HepG2 (cell line): ENCODE measurements at regions not wholly inside any gene's neighbourhood (a gene's known extent, or its start where the extent isn't known, plus 50 kb on each side); places are given as distances from the start of the nearest gene placed in this dataset.

ENCODE experiments used
- ATAC-seq: fragments of 200-7000 bp; cut with Tn5 transposase; 3 replicates; pipeline ENCODE4 v1.9.1; 2020; ENCODE audit warnings: mild to moderate bottlenecking, moderate library complexity
- BruUV-seq: library from RNA; stranded (reverse); fragments of 400-500 nt; replicated peaks from 2 replicates; lab custom pipeline; 2021; lab: Mats Ljungman, UMichigan
- CTCF ChIA-PET: fragments of 300-600 bp; formaldehyde crosslinking; extraction: SDS; loops from one replicate; lab custom pipeline; 2021; ENCODE audit warnings: low total read pairs, inconsistent platforms, low intra/inter-chr PET ratio; lab: Yijun Ruan, JAX
- POLR2A ChIA-PET: fragments of 350-600 bp; sonication (Branson Sonifier 250); formaldehyde crosslinking; loops from one replicate; lab custom pipeline; 2020; ENCODE audit warnings: antibody characterized with exemption, inconsistent platforms; lab: Yijun Ruan, JAX
- DNase-seq: peaks from one replicate; pipeline ENCODE4 v3.0.0-alpha.2; 2015; ENCODE audit warnings: low spot score
- FAIRE-seq: peaks from 3 replicates; lab custom pipeline; 2011; peaks lifted over from hg19 to GRCh38; lab: Jason Lieb, UNC
- H2AFZ ChIP-seq: one replicate; pipeline ENCODE4 v1.6.1; 2011; ENCODE audit warnings: low read length, inconsistent platforms
- H3K27ac ChIP-seq: fragments of 300-600 bp; 3 replicates; pipeline ENCODE4 v1.8.0; 2011; ENCODE audit warnings: mixed run types, mild to moderate bottlenecking, mixed read lengths, low read length, inconsistent platforms; ENCODE audit not compliant: insufficient read depth; ENCODE audit errors: extremely low read length
- H3K27me3 ChIP-seq, 2 experiments: fragments of 200-600 bp in 1 of 2; 2 replicates in 1 of 2; 3 replicates in 1 of 2; pipeline versions ENCODE4 v1.6.0 to v1.8.0; 2011; ENCODE audit warnings: low read length in 2 of 2, mild to moderate bottlenecking in 2 of 2, moderate library complexity in 2 of 2, inconsistent platforms in 1 of 2; ENCODE audit not compliant: insufficient read depth in 2 of 2, control insufficient read depth in 1 of 2
- H3K36me3 ChIP-seq, 2 experiments: fragments of 200-600 bp in 1 of 2; replicated peaks in 1 of 2; 2 replicates in 1 of 2; 3 replicates in 1 of 2; pipeline versions ENCODE4 v1.5.1 to v1.8.0; 2011; ENCODE audit warnings: low read length in 2 of 2, inconsistent platforms in 1 of 2; ENCODE audit not compliant: insufficient read depth in 2 of 2, control insufficient read depth in 1 of 2
- H3K4me1 ChIP-seq: 2 replicates; pipeline ENCODE4 v1.5.1; 2012; ENCODE audit warnings: low read length, inconsistent platforms; ENCODE audit not compliant: insufficient read depth
- H3K4me2 ChIP-seq: 2 replicates; pipeline ENCODE4 v1.6.0; 2011; ENCODE audit warnings: low read depth, low read length, inconsistent platforms
- H3K4me3 ChIP-seq, 3 experiments: fragments of 200-600 bp in 1 of 3; sonication (generic), shearing (Covaris generic) in 1 of 3; replicated peaks in 1 of 3; 2 replicates each; pipeline ENCODE4 v1.5.1; 2011 to 2016; ENCODE audit warnings: low read length in 3 of 3, inconsistent platforms in 2 of 3, low read depth in 2 of 3, mild to moderate bottlenecking in 2 of 3, control low read depth in 1 of 3, mixed read lengths in 1 of 3; ENCODE audit not compliant: insufficient read depth in 1 of 3
- H3K79me2 ChIP-seq: one replicate; pipeline ENCODE4 v1.6.1; 2011; ENCODE audit warnings: low read length, inconsistent platforms; ENCODE audit not compliant: insufficient read depth
- H3K9ac ChIP-seq: 2 replicates; pipeline ENCODE4 v1.6.0; 2011; ENCODE audit warnings: mild to moderate bottlenecking, low read depth, low read length, inconsistent platforms; ENCODE audit not compliant: insufficient read depth
- H3K9me3 ChIP-seq: 2 replicates; pipeline ENCODE4 v1.5.1; 2012; ENCODE audit warnings: mild to moderate bottlenecking, low read length
- H4K20me1 ChIP-seq: 2 replicates; pipeline ENCODE4 v1.6.0; 2011; ENCODE audit warnings: inconsistent platforms, mild to moderate bottlenecking, low read length, moderate library complexity; ENCODE audit not compliant: insufficient read depth
- ATF7 ChIP-seq, 2 experiments: fragments of 450-650 bp in 1 of 2; sonication (generic) in 1 of 2; formaldehyde crosslinking in 1 of 2; IDR thresholded peaks; 2 replicates each; pipeline versions ENCODE4 v1.4.0 to v1.6.1; 2016 to 2020; ENCODE audit warnings: antibody characterized with exemption in 1 of 2, mild to moderate bottlenecking in 1 of 2, missing genetic modification reagents in 1 of 2
- CCAR2 ChIP-seq: fragments of 200-400 bp; formaldehyde crosslinking; optimal IDR thresholded peaks from 2 replicates; pipeline ENCODE3; 2018; ENCODE audit warnings: low read depth, mild to moderate bottlenecking, low read length, moderate library complexity
- RAD21 ChIP-seq: fragments of 450-650 bp; formaldehyde crosslinking; IDR thresholded peaks from 2 replicates; pipeline ENCODE4 v1.5.0; 2020; ENCODE audit warnings: mild to moderate bottlenecking
- TIGD3 ChIP-seq: sonication (generic); formaldehyde crosslinking; IDR thresholded peaks from 2 replicates; pipeline ENCODE4 v1.5.1; 2020; ENCODE audit warnings: mild to moderate bottlenecking, missing genetic modification reagents, borderline replicate concordance
- ZGPAT ChIP-seq: IDR thresholded peaks from 2 replicates; pipeline ENCODE4 v1.6.1; 2016; ENCODE audit warnings: mild to moderate bottlenecking
- ZNF160 ChIP-seq: sonication (generic); formaldehyde crosslinking; IDR thresholded peaks from 2 replicates; pipeline ENCODE4 v1.8.0; 2022; ENCODE audit warnings: mild to moderate bottlenecking, inconsistent platforms, missing genetic modification reagents
- ZNF510 ChIP-seq: sonication (generic); formaldehyde crosslinking; IDR thresholded peaks from 2 replicates; pipeline ENCODE4 v1.4.0; 2020; ENCODE audit warnings: low read depth, mild to moderate bottlenecking, missing genetic modification reagents
- ZNF558 ChIP-seq: sonication (generic); formaldehyde crosslinking; IDR thresholded peaks from 2 replicates; pipeline ENCODE4 v1.9.0; 2022; ENCODE audit warnings: mild to moderate bottlenecking, missing genetic modification reagents, borderline replicate concordance
- ZNF639 ChIP-seq: conservative IDR thresholded peaks from 2 replicates; pipeline ENCODE4 v1.6.1; 2018; ENCODE audit warnings: missing genetic modification reagents
- WGBS: methylation state at CpG from one replicate; pipeline ENCODE4 v1.1.6; 2017; ENCODE audit warnings: low lambda C conversion rate; 5-methylcytosine and 5-hydroxymethylcytosine counted together
- in situ Hi-C: cut with HindIII; loops from 2 replicates; pipeline ENCODE4 v1.10.0; 2017; ENCODE audit warnings: low pct_unique_long_range_greater_than_20kb; ENCODE audit not compliant: extremely low pct_ligation_motif_present
- intact Hi-C: fragments of 100-400 bp; cut with micrococcal nuclease; formaldehyde crosslinking; loops from one replicate; pipeline ENCODE4 v1.10.0; 2022; ENCODE audit not compliant: unreplicated experiment

- FAIRE-seq (no peak), ATAC-seq (no peak), DNase-seq (no peak)
- H3K4me3 ChIP-seq: no peak overlapping the region
- H3K79me2 ChIP-seq: no peaks in the 10 kb centered on the region
- no peaks in the 10 kb centered on the region for H3K4me1 ChIP-seq
- H2AFZ ChIP-seq: no peak overlapping the region
- no peaks in the 10 kb centered on the region for H4K20me1 ChIP-seq
- peaks cover 55% of the 10 kb centered on the region for H3K9me3 ChIP-seq
- in situ Hi-C loops: no loop called here
- ChIA-PET CTCF (no interaction called here), POLR2A (no interaction called here)
- H3K27ac ChIP-seq: no peak overlapping the region
- H3K9ac ChIP-seq: no peak overlapping the region
- H3K27me3 ChIP-seq: no peaks in the 10 kb centered on the region
- WGBS: 3% methylated on average over 1 of the region's 1 CpG
- H3K4me2 ChIP-seq: no peak overlapping the region
- H3K36me3 ChIP-seq: no peaks in the 10 kb centered on the region
- no TSS peak for BruUV-seq
- intact Hi-C loops: no loop called here
- TF ChIP-seq CCAR2 (no peak), ZNF558 (CRISPR knock-in tag) (no peak), TIGD3 (no peak), ATF7 (IDR thresholded peaks at IDR 0.05) (peak; percentile 67), ATF7 (CRISPR knock-in tag; IDR thresholded peaks at IDR 0.05) (no peak), ZGPAT (CRISPR knock-in tag) (no peak), ZNF160 (CRISPR knock-in tag) (no peak), ZNF639 (CRISPR knock-in tag) (no peak), RAD21 (CRISPR knock-in tag) (no peak), ZNF510 (no peak)
Observed at GRCh38 chr10:83302623-83303022, 836.7 kb upstream of the GHITM start.
